ENCODE measurements at regions not wholly inside any gene's neighbourhood (a gene's known extent, or its start where the extent isn't known, plus 50 kb on each side); places are given as distances from the start of the nearest gene placed in this dataset.
A peak's percentile ranks its signal among the peaks of the same experiment; 100 is the strongest.

DNA sequence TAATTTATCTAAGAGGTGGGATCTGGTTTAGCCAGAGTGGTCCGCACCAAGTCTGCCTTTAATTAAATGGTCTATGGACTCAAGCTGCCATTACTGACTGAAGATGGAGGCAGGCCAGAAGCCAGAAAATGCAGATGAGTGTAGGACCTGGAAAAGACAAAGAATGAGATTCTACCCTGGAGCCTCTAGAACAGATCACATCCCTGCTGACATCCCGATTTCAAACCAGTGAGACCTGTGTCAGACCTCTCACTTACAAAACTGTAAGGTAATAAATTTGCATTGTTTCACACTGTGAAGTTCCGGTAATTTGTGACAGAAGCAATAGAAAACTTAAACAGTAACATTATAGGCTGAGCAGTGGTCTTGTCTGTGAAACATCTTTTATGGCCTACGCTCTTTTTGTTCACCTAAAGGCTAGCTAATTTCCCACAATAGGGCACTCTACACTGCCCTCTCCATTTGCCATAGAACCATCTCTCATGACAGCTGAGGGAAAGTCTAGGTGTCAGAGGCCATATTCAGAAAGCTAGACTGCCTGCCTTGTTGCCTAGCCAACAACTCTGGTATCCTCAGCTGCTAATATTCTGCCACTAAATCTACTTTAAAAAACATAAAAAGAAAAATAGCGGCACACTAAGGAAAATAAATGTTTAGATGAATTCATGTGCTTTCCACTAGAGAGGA, 1396.2 kb upstream of the PIK3C3 start:
- no peaks in the 10 kb centered on the region for H3K9me3 ChIP-seq
- H3K36me3 ChIP-seq (replicated peaks): no peaks in the 10 kb centered on the region
- H3K4me3 ChIP-seq: no peak overlapping the region
- H3K27me3 ChIP-seq (ENCODE audit: low read depth): no peaks in the 10 kb centered on the region
- no peaks in the 10 kb centered on the region for H3K4me1 ChIP-seq
- in situ Hi-C loops (cut with MboI; ENCODE audit: low sequenced_read_pairs): no loop called here
- DNase-seq (ENCODE audit: low spot score in 2 of 2): no peak

DNA sequence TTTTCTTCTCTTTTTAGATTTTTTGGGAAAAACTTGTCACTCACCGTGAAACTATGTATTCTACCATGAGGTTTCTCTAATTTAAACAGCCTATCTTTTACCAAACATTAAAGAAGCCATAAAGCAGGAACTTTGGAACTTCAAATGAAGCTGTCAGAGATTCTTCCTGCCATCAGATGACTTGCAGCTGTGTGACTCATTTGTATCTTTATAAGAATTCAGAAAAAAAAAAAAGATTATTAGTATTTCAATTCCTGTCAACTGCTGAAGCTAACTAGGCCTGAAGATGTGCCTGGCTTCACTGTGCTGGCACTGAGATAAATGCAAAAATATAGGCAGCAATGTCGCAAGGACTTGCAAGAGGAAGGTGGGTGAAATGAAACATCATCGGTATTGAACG, 1399.1 kb upstream of the PIK3C3 start:
- Histone ChIP-seq H3K27me3 (ENCODE audit: low read depth) (no peaks in the 10 kb centered on the region), H3K4me1 (no peaks in the 10 kb centered on the region), H3K36me3 (replicated peaks) (no peaks in the 10 kb centered on the region), H3K9me3 (no peaks in the 10 kb centered on the region), H3K4me3 (no peak overlapping the region)
- in situ Hi-C loops (cut with MboI; ENCODE audit: low sequenced_read_pairs): no loop called here
- no peak for DNase-seq (ENCODE audit: low spot score in 2 of 2)

DNA sequence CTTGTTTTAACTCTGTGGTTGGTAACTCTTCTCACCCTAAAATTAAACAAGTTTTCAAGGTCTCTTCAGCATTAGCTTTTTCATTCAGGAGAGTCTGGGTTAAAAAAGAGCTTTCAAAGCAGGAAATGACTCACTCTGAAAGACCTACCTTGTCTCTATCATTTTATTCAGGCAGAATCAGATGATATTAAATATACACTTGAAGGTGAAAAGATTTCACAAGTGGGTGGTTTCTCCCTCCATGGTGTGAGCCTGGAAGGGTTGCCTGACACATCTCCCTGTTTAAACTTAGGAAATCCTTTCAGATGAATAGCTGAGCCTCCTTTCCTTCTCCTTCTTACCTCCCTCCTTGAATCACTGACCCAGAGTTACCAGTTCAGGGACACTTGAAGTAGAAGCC, 1402.0 kb upstream of the PIK3C3 start:
- no peak for DNase-seq (ENCODE audit: low spot score in 2 of 2)
- H3K27me3 ChIP-seq (ENCODE audit: low read depth): no peaks in the 10 kb centered on the region
- H3K4me1 ChIP-seq: no peaks in the 10 kb centered on the region
- no peak overlapping the region for H3K4me3 ChIP-seq
- no peaks in the 10 kb centered on the region for H3K9me3 ChIP-seq
- in situ Hi-C loops (cut with MboI; ENCODE audit: low sequenced_read_pairs): no loop called here
- no peaks in the 10 kb centered on the region for H3K36me3 ChIP-seq (replicated peaks)

DNA sequence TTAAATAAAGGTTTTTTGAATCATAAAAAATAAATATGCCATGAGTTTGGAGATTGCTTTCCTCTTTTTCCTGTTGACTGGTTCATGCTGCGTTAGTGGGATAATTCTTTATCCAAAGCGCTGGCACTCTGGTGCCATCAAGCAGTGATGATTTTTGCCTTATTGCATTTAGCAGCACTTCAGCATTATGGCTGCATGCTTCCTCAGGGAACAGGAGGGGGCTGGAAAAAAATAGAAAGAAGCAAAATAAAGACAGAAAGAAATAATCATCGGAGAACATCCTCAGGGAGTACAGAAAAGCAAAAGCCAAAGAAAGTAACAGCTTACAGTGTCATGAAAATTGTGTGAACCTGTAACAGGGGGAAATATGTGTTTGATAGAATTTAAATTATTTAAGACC, 1408.2 kb upstream of the PIK3C3 start:
- Histone ChIP-seq H3K4me3 (no peak overlapping the region), H3K9me3 (no peaks in the 10 kb centered on the region), H3K27me3 (ENCODE audit: low read depth) (no peaks in the 10 kb centered on the region), H3K4me1 (no peaks in the 10 kb centered on the region), H3K36me3 (replicated peaks) (no peaks in the 10 kb centered on the region)
- DNase-seq (ENCODE audit: low spot score in 2 of 2): no peak
- in situ Hi-C loops (cut with MboI; ENCODE audit: low sequenced_read_pairs): no loop called here

DNA sequence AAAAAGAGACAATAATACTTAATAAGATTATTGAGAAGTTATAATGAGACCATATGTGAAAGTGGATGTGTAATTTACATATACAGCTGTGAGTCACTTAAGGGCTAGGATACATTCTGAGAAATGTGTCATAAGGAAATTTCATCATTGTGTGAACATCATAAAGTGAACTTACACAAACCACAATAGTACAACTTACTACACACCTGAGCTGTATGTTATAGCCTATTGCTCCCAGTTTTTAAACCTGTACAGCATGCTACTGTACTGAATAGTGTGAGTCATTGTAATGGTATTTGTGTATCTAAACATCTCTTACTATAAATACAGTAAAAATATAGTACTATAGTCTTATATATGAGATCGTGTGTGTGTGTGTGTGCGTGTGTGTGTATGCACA, 1420.3 kb upstream of the PIK3C3 start:
- H3K36me3 ChIP-seq (replicated peaks): no peaks in the 10 kb centered on the region
- H3K27me3 ChIP-seq (ENCODE audit: low read depth): no peaks in the 10 kb centered on the region
- H3K9me3 ChIP-seq: no peaks in the 10 kb centered on the region
- H3K4me1 ChIP-seq: peaks cover 8% of the 10 kb centered on the region
- in situ Hi-C loops (cut with MboI; ENCODE audit: low sequenced_read_pairs): no loop called here
- no peak overlapping the region for H3K4me3 ChIP-seq
- DNase-seq (ENCODE audit: low spot score in 2 of 2): no peak

DNA sequence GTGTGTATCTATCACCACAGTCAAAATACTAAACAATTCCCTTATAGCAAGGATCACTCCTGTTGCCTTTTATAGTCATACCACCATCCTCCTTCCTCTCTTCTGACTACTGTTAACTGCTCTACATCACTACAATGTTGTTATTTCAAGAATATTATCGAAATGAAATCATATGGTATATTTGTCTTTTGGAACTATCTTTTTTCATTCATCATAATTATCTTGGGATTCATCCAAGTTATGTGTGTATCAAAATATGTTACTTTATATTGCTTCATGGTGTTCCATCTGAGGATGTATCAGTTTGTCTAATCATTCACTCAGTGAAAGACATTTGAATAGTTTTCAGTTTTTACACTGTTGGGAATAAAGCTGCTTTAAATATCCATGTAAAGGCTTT, 1423.0 kb upstream of the PIK3C3 start:
- Histone ChIP-seq H3K9me3 (no peaks in the 10 kb centered on the region), H3K27me3 (ENCODE audit: low read depth) (no peaks in the 10 kb centered on the region), H3K4me3 (no peak overlapping the region), H3K4me1 (peaks cover 8% of the 10 kb centered on the region), H3K36me3 (replicated peaks) (no peaks in the 10 kb centered on the region)
- in situ Hi-C loops (cut with MboI; ENCODE audit: low sequenced_read_pairs): no loop called here
- no peak for DNase-seq (ENCODE audit: low spot score in 2 of 2)

DNA sequence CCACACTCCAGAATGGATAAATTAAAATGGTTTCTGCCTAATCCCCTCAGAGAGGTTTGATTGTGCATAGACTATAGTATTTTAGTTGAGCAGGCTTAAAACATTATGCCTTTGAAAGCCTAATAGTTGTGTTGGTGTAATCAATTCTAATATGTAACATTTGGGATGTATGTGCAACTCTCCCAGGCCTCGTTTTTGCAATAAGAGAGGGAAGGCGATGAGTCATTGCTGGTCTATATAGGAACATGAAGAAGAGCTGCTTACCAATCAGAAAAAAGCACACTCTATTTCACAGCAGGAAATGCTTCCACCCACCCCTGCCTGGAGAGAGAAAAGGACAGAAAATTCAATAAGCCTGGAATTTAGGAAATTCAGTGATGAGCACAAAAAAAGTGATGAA, 1424.0 kb upstream of the PIK3C3 start:
- H3K4me3 ChIP-seq: no peak overlapping the region
- H3K4me1 ChIP-seq: peaks cover 8% of the 10 kb centered on the region
- H3K36me3 ChIP-seq (replicated peaks): no peaks in the 10 kb centered on the region
- H3K27me3 ChIP-seq (ENCODE audit: low read depth): no peaks in the 10 kb centered on the region
- DNase-seq (ENCODE audit: low spot score in 2 of 2): peak in 1 of 2 experiments; percentile 36
- H3K9me3 ChIP-seq: no peaks in the 10 kb centered on the region
- in situ Hi-C loops (cut with MboI; ENCODE audit: low sequenced_read_pairs): no loop called here

DNA sequence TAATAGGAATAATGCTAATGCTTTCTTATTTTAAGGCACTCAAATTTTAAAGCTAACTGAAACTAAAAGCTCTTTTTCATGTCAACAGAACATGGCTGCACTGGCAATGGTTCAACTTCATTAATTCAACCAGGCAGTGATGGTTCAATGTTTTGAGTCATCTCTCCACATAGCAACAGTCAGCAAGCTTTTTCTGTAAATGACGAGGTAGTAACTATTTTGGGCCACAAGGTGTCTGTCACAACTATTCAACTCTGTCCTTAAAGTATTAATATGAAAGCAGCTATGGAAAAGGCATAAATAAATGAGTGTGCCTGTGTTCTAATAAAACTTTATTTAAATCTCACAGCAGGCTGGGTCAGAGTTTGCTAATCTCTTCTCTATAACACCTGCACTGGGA, 1425.6 kb upstream of the PIK3C3 start:
- no peak for DNase-seq (ENCODE audit: low spot score in 2 of 2)
- peaks cover 8% of the 10 kb centered on the region for H3K4me1 ChIP-seq

DNA sequence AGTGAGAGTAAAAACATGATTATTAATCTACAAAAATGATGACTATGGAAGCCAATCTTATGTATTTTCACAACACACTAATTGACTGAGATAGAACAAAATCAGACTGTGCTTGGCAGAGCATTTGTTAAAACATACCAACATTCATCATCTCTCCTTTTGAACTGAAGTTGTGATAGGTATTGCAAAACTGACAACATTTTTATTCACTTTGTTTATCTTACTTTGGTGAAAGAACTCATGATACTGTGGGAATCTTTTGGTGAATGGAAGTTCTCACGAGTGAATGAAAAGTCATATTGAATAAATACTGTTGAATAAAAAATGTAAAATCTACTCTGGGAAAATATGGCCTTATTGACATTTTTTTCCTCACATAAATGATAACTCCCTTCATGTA, 1430.2 kb upstream of the PIK3C3 start:
- in situ Hi-C loops (cut with MboI; ENCODE audit: low sequenced_read_pairs): no loop called here
- Histone ChIP-seq H3K4me1 (no peaks in the 10 kb centered on the region), H3K36me3 (replicated peaks) (no peaks in the 10 kb centered on the region), H3K4me3 (no peak overlapping the region), H3K27me3 (ENCODE audit: low read depth) (no peaks in the 10 kb centered on the region), H3K9me3 (no peaks in the 10 kb centered on the region)
- no peak for DNase-seq (ENCODE audit: low spot score in 2 of 2)

More for the DNA sequence above, 1425.6 kb upstream of the PIK3C3 start:
- H3K36me3 ChIP-seq (replicated peaks): no peaks in the 10 kb centered on the region
- no peaks in the 10 kb centered on the region for H3K27me3 ChIP-seq (ENCODE audit: low read depth)
- no peak overlapping the region for H3K4me3 ChIP-seq
- in situ Hi-C loops (cut with MboI; ENCODE audit: low sequenced_read_pairs): no loop called here
- H3K9me3 ChIP-seq: no peaks in the 10 kb centered on the region

DNA sequence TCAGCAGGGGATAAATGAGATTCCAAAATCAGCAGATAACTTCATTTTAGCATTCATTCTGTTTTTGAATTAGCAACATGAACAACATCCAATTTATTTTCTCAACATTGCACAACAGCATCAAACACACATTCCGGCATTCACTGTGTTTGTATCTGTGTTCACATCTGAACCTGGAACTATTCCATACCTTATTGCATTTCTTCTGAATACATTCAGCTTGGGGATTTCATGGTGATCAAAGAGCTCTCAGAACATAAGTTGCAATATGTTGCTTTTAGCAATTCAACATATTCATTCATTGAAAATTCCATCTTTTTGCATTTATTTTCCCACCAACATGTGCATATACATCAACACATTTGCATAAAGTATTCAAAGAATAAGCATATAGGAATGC, 1431.7 kb upstream of the PIK3C3 start:
- no peaks in the 10 kb centered on the region for H3K27me3 ChIP-seq (ENCODE audit: low read depth)
- H3K4me1 ChIP-seq: no peaks in the 10 kb centered on the region
- no peak overlapping the region for H3K4me3 ChIP-seq
- in situ Hi-C loops (cut with MboI; ENCODE audit: low sequenced_read_pairs): no loop called here
- no peaks in the 10 kb centered on the region for H3K9me3 ChIP-seq
- H3K36me3 ChIP-seq (replicated peaks): no peaks in the 10 kb centered on the region
- no peak for DNase-seq (ENCODE audit: low spot score in 2 of 2)

DNA sequence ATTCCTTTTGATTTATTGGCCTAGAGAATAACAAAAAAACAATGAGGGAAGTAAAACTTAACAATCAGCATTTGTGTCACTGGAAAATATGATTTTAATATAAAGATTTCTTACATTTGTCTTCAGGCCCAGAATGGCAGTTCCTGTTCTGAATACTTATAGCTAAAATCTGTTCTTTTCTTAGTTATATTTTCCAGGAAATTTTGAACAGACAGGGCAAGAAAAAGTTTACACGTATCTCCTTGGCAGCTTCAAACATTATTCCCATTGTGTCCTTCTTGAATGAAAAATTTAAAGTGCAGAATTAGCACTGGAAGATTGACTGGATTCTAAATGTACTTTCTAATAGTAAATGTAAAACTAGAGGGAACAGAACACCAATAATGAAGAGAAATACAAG, 1454.0 kb upstream of the PIK3C3 start:
- H3K27me3 ChIP-seq (ENCODE audit: low read depth): no peaks in the 10 kb centered on the region
- H3K36me3 ChIP-seq (replicated peaks): no peaks in the 10 kb centered on the region
- no peaks in the 10 kb centered on the region for H3K9me3 ChIP-seq
- no peaks in the 10 kb centered on the region; the same call in 1 of the 2 replicates for H3K4me1 ChIP-seq
- no peak overlapping the region for H3K4me3 ChIP-seq
- no peak for DNase-seq (ENCODE audit: low spot score in 2 of 2)
- in situ Hi-C loops (cut with MboI; ENCODE audit: low sequenced_read_pairs): no loop called here

DNA sequence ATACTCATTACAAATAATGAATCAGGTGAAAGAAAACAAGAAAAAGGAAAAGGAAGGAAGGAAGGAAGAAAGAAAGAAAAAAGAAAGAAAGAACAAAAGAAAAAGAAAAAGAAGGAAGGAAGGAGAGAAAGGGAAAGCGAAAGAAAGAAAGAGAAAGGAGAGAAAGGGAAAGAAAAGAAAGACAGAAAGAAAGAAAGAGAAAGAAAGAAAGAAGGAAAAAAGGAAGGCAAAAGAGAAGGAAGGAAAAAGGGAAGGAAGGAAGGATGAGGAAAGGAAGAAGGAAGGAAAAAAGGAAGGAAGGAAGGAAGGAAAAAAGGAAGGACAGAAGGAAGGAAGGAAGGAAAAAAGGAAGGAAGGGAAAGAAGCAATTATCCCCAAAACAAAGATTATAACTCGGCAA, 1460.4 kb upstream of the PIK3C3 start:
- Histone ChIP-seq H3K27me3 (ENCODE audit: low read depth) (no peaks in the 10 kb centered on the region), H3K36me3 (replicated peaks) (no peaks in the 10 kb centered on the region), H3K9me3 (no peaks in the 10 kb centered on the region), H3K4me3 (no peak overlapping the region), H3K4me1 (no peaks in the 10 kb centered on the region)
- no peak for DNase-seq (ENCODE audit: low spot score in 2 of 2)
- in situ Hi-C loops (cut with MboI; ENCODE audit: low sequenced_read_pairs): no loop called here

DNA sequence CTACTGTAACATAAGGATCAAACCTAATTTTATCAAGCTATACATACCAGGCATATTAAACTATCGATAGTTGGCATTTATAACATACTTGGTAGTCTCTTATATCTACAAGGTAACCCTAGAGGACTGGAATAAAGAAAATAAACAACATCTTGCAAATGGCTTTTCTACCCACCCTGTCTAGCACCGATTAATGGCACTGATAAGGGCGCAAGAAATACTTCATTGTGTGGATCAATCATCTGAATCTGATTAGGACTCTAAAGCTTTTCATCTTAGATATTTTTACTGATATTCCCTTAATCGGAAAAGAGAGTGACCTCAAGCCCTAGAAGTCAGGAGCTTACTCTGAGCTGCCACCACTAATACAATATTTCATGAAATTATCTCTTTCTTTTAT, 1461.7 kb upstream of the PIK3C3 start:
- no peak overlapping the region for H3K4me3 ChIP-seq
- no peaks in the 10 kb centered on the region for H3K36me3 ChIP-seq (replicated peaks)
- in situ Hi-C loops (cut with MboI; ENCODE audit: low sequenced_read_pairs): no loop called here
- no peaks in the 10 kb centered on the region for H3K9me3 ChIP-seq
- no peaks in the 10 kb centered on the region for H3K27me3 ChIP-seq (ENCODE audit: low read depth)
- no peak for DNase-seq (ENCODE audit: low spot score in 2 of 2)
- no peaks in the 10 kb centered on the region for H3K4me1 ChIP-seq

DNA sequence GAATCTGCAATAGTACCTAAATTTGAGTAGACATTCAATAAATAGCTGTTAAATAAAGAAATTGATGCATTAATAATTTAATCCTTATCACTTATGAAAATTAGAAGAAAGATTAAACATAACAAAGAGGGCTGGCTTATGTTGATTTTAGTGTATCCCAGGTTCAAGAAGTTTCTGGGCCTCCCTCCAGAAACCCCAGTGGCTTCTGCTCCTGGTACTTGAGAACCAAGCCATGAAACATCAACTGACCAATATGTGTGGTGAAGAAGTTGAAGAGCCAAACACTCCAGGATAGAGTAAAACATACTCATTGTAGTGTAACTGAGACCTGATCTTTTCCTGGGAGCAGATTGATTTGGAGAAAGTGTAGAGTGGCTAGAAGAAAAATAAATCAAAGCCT, 1465.7 kb upstream of the PIK3C3 start:
- H3K36me3 ChIP-seq (replicated peaks): no peaks in the 10 kb centered on the region
- no peaks in the 10 kb centered on the region for H3K9me3 ChIP-seq
- H3K4me3 ChIP-seq: no peak overlapping the region
- no peaks in the 10 kb centered on the region for H3K27me3 ChIP-seq (ENCODE audit: low read depth)
- in situ Hi-C loops (cut with MboI; ENCODE audit: low sequenced_read_pairs): no loop called here
- no peaks in the 10 kb centered on the region for H3K4me1 ChIP-seq
- no peak for DNase-seq (ENCODE audit: low spot score in 2 of 2)

DNA sequence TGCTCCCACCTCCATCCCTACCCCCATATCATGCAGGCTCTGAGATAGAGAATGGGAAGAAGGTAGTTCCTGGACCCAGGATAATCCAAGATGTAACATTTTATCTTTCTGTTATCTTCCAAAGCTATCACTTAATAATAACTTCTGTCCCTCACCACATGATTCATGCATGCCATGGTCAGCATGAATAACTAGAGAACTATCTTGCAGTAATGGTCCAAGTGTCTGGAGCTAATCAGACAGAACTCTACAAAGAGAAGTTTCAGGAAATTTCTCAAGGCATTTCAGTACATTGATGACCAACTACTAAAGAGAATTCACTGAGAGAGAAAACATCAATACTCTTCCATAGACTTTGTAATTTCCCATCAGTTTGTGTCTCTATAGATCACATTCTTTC, 1469.7 kb upstream of the PIK3C3 start:
- no peaks in the 10 kb centered on the region for H3K36me3 ChIP-seq (replicated peaks)
- no peak overlapping the region for H3K4me3 ChIP-seq
- no peaks in the 10 kb centered on the region for H3K27me3 ChIP-seq (ENCODE audit: low read depth)
- no peaks in the 10 kb centered on the region for H3K9me3 ChIP-seq
- DNase-seq (ENCODE audit: low spot score in 2 of 2): no peak
- in situ Hi-C loops (cut with MboI; ENCODE audit: low sequenced_read_pairs): no loop called here
- H3K4me1 ChIP-seq: no peaks in the 10 kb centered on the region
